GM23338 (cell line): ENCODE measurements at regions not wholly inside any gene's neighbourhood (a gene's known extent, or its start where the extent isn't known, plus 50 kb on each side); places are given as distances from the start of the nearest gene placed in this dataset.

Source experiments
- CREB1 ChIP-seq: fragments of 250-450 bp; sonication (Bioruptor Pico); IDR thresholded peaks from 2 replicates; pipeline ENCODE4 v1.5.0; 2020; ENCODE audit warnings: low read depth, mild to moderate bottlenecking, moderate library complexity
- CTCF ChIP-seq, 2 experiments: fragments of 200-600 bp in 1 of 2; sonication (generic) in 1 of 2; conservative IDR thresholded peaks; 2 replicates each; pipeline versions ENCODE4 v1.5.1 to v1.6.1; 2016 to 2017; ENCODE audit warnings: antibody characterized with exemption in 2 of 2, low read depth in 2 of 2, mild to moderate bottlenecking in 2 of 2, moderate library complexity in 1 of 2
- ETS1 ChIP-seq: IDR thresholded peaks from 2 replicates; pipeline ENCODE4 v1.6.1; 2016; ENCODE audit warnings: antibody characterized with exemption
- EZH2 ChIP-seq: fragments of 200-600 bp; sonication (generic); IDR thresholded peaks from one replicate; pipeline ENCODE4 v1.8.0; 2017; ENCODE audit warnings: antibody characterized with exemption, mild to moderate bottlenecking, low read depth; ENCODE audit not compliant: unreplicated experiment
- EZH2phosphoT487 ChIP-seq: fragments of 200-600 bp; sonication (generic); IDR thresholded peaks from one replicate; pipeline ENCODE4 v1.8.1; 2018; ENCODE audit warnings: antibody characterized with exemption; ENCODE audit not compliant: unreplicated experiment
- JUNB ChIP-seq: IDR thresholded peaks from one replicate; pipeline ENCODE4 v1.6.1; 2016; ENCODE audit warnings: antibody characterized with exemption; ENCODE audit not compliant: unreplicated experiment
- NANOG ChIP-seq: IDR thresholded peaks from 2 replicates; pipeline ENCODE4 v1.6.1; 2016; ENCODE audit warnings: antibody characterized with exemption, borderline replicate concordance
- POLR2AphosphoS5 ChIP-seq: IDR thresholded peaks from 2 replicates; pipeline ENCODE4 v1.6.1; 2016; ENCODE audit warnings: antibody characterized with exemption, low read depth
- REST ChIP-seq: IDR thresholded peaks from one replicate; pipeline ENCODE4 v1.6.1; 2018; ENCODE audit warnings: antibody characterized with exemption; ENCODE audit not compliant: unreplicated experiment
- STAT1 ChIP-seq: IDR thresholded peaks from one replicate; pipeline ENCODE4 v1.6.1; 2016; ENCODE audit warnings: antibody characterized with exemption; ENCODE audit not compliant: unreplicated experiment
- ZNF114 ChIP-seq: fragments of 250-450 bp; sonication (Bioruptor Pico); IDR thresholded peaks from 2 replicates; pipeline ENCODE4 v1.5.0; 2020; ENCODE audit warnings: mild to moderate bottlenecking, moderate library complexity
- ZNF331 ChIP-seq: fragments of 250-450 bp; sonication (Bioruptor Pico); IDR thresholded peaks from 2 replicates; pipeline ENCODE4 v1.5.0; 2020; ENCODE audit warnings: low read depth, mild to moderate bottlenecking, moderate library complexity
- ZNF462 ChIP-seq: fragments of 250-450 bp; sonication (Bioruptor Pico); IDR thresholded peaks from 2 replicates; pipeline ENCODE4 v1.5.0; 2020; ENCODE audit warnings: mild to moderate bottlenecking, moderate library complexity

- TF ChIP-seq CTCF (conservative IDR thresholded peaks at IDR 0.05; ENCODE audit: low read depth in 2 of 2) = no peak
- TF ChIP-seq POLR2AphosphoS5 = no peak
- no peak for TF ChIP-seq ZNF462 (CRISPR knock-in tag)
- no peak for TF ChIP-seq EZH2
- TF ChIP-seq STAT1 = no peak
- TF ChIP-seq REST = no peak
- TF ChIP-seq EZH2phosphoT487 = no peak
- TF ChIP-seq JUNB = no peak
- TF ChIP-seq NANOG = no peak
- TF ChIP-seq CREB1 = no peak
- no peak for TF ChIP-seq ZNF331 (CRISPR knock-in tag)
- no peak for TF ChIP-seq ZNF114
- no peak for TF ChIP-seq ETS1
Observed at GRCh38 chr3:67167481-67167880, 169.4 kb downstream of the KBTBD8 start.
